HFFc6 (cell line): ENCODE measurements at regions not wholly inside any gene's neighbourhood (a gene's known extent, or its start where the extent isn't known, plus 50 kb on each side); places are given as distances from the start of the nearest gene placed in this dataset.

Source experiments
- DNase-seq: peaks from one replicate; pipeline ENCODE4 v3.0.0-alpha.2; 2018
- H3K27ac Mint-ChIP-seq: 2 replicates; pipeline ENCODE4 v1.8.0; 2020; ENCODE audit warnings: mild to moderate bottlenecking, mixed read lengths
- H3K27me3 Mint-ChIP-seq: 2 replicates; pipeline ENCODE4 v1.8.0; 2021; ENCODE audit warnings: mild to moderate bottlenecking, moderate library complexity, mixed read lengths; ENCODE audit not compliant: insufficient read depth
- H3K36me3 Mint-ChIP-seq: 2 replicates; pipeline ENCODE4 v1.8.0; 2021; ENCODE audit warnings: low read depth, mixed read lengths
- H3K4me1 Mint-ChIP-seq: 2 replicates; pipeline ENCODE4 v1.8.0; 2020; ENCODE audit warnings: low read depth, mixed read lengths
- H3K4me3 Mint-ChIP-seq: 2 replicates; pipeline ENCODE4 v1.8.0; 2020; ENCODE audit warnings: mild to moderate bottlenecking, moderate library complexity, mixed read lengths
- H3K9me3 Mint-ChIP-seq: 2 replicates; pipeline ENCODE4 v1.8.0; 2020; ENCODE audit warnings: mild to moderate bottlenecking, mixed read lengths
- TF ChIP-seq, protein P1 (sequence below): fragments of 200-600 bp; sonication (generic); IDR thresholded peaks from 2 replicates; pipeline ENCODE4 v1.5.0; 2021; ENCODE audit warnings: antibody characterized with exemption, mild to moderate bottlenecking

- no peak for DNase-seq
- Mint-ChIP-seq H3K27ac (no peak overlapping the region), H3K9me3 (peaks cover 11% of the 10 kb centered on the region; the same call in 1 of the 2 replicates)
Measured at GRCh38 chr10:124180947-124181549, 87.7 kb upstream of the CHST15 start.

DNA sequence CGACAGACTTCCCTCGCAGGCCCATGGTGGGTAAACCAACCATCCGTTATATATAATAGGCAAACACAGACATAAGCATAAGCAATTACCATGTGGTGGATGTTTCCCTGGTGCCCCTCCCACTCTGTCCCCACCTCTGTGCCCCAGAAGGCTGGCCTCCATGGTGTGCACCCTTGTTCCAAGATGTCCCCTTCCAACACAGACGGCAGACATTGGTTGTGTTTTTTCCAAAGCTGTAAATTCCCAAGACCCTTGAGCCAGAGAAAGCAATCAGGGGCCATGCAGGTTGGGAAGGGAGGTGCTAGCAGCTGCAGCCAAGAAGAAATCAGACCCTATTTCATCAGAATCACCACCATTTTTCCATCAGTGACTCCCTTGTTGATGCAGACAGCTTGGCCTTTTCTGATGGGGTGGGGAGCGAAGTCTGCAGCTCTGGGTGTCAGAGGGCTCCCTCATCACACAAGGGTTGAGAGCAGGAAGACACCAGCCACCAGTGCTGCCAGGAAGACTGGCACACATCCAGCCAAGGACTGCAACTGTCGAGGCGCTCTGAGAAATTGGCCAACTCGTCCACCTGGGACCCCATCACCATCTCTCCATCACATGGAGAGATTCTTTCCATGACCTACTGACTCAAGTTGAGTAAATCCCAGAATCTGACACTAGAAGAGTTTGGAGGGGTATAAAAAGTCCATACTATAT is 86.8 kb upstream of the CHST15 start:
- Mint-ChIP-seq H3K4me1 (no peaks in the 10 kb centered on the region), H3K27ac (no peak overlapping the region), H3K36me3 (no peaks in the 10 kb centered on the region), H3K9me3 (peaks cover 11% of the 10 kb centered on the region; the same call in 1 of the 2 replicates), H3K27me3 (peaks cover 17% of the 10 kb centered on the region), H3K4me3 (no peak overlapping the region)
- TF ChIP-seq, protein P1, sequence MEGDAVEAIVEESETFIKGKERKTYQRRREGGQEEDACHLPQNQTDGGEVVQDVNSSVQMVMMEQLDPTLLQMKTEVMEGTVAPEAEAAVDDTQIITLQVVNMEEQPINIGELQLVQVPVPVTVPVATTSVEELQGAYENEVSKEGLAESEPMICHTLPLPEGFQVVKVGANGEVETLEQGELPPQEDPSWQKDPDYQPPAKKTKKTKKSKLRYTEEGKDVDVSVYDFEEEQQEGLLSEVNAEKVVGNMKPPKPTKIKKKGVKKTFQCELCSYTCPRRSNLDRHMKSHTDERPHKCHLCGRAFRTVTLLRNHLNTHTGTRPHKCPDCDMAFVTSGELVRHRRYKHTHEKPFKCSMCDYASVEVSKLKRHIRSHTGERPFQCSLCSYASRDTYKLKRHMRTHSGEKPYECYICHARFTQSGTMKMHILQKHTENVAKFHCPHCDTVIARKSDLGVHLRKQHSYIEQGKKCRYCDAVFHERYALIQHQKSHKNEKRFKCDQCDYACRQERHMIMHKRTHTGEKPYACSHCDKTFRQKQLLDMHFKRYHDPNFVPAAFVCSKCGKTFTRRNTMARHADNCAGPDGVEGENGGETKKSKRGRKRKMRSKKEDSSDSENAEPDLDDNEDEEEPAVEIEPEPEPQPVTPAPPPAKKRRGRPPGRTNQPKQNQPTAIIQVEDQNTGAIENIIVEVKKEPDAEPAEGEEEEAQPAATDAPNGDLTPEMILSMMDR: no peak
- no peak for DNase-seq

More at GRCh38 chr10:124180947-124181549, 87.7 kb upstream of the CHST15 start:
- Mint-ChIP-seq H3K27me3 (peaks cover 17% of the 10 kb centered on the region), H3K4me1 (no peaks in the 10 kb centered on the region), H3K4me3 (no peak overlapping the region), H3K36me3 (no peaks in the 10 kb centered on the region)
- TF ChIP-seq, protein P1: no peak

DNA sequence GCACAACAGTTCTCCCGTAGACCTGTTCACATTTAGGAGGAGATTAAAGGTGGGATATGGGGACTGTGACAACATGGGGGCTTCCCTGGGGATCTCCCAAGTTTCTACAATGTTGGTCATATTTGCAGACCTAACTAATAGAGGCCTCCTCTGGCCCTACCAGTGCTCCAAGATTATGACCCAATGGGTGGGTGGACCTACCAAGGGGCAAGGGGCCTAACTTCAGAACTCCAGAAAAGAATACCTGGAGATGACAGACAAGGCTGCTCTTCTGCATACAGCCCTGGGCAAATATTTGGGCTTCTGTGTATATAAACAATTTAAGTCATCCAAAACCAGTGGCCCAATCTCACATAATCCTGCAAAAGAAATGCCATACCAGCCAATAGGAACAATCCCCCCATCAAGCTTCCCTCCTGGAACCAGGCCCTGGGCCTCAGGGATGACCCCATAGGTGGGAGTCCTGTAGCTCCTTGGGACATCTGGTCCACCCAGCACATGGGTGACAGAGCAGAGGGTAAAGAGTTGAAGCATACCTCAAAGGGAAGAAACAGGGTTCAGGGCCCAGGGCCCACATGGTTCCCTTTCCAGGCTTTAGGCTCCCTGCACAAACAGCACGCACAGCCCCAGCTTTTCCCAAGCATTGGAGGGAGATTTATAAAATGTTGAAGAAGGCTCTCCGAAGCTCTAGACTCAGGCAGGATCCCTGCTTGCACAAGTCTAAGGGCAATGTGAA is 86.1 kb upstream of the CHST15 start:
- H3K27me3 Mint-ChIP-seq: peaks cover 17% of the 10 kb centered on the region
- peaks cover 11% of the 10 kb centered on the region; the same call in 1 of the 2 replicates for H3K9me3 Mint-ChIP-seq
- H3K36me3 Mint-ChIP-seq: no peaks in the 10 kb centered on the region
- DNase-seq: no peak
- no peak overlapping the region for H3K4me3 Mint-ChIP-seq
- H3K4me1 Mint-ChIP-seq: no peaks in the 10 kb centered on the region; the same call in 1 of the 2 replicates
- no peak overlapping the region for H3K27ac Mint-ChIP-seq
- TF ChIP-seq, protein P1: no peak

GRCh38 chr10:124177180-124177518 is 83.8 kb upstream of the CHST15 start:
- H3K4me1 Mint-ChIP-seq: no peaks in the 10 kb centered on the region; the same call in 1 of the 2 replicates
- H3K36me3 Mint-ChIP-seq: no peaks in the 10 kb centered on the region
- H3K27ac Mint-ChIP-seq: no peak overlapping the region
- TF ChIP-seq, protein P1: no peak
- H3K9me3 Mint-ChIP-seq: no peaks in the 10 kb centered on the region; the same call in 1 of the 2 replicates
- DNase-seq: no peak
- peaks cover 10% of the 10 kb centered on the region for H3K27me3 Mint-ChIP-seq
- H3K4me3 Mint-ChIP-seq: no peak overlapping the region

- Mint-ChIP-seq H3K36me3 (no peaks in the 10 kb centered on the region), H3K9me3 (no peaks in the 10 kb centered on the region; the same call in 1 of the 2 replicates), H3K27me3 (peaks cover 9% of the 10 kb centered on the region), H3K27ac (no peak overlapping the region), H3K4me1 (no peaks in the 10 kb centered on the region; the same call in 1 of the 2 replicates), H3K4me3 (no peak overlapping the region)
- TF ChIP-seq, protein P1: no peak
- no peak for DNase-seq
Measured at GRCh38 chr10:124176349-124177179, 83.2 kb upstream of the CHST15 start.
